ENCODE measurements at regions not wholly inside any gene's neighbourhood (a gene's known extent, or its start where the extent isn't known, plus 50 kb on each side); places are given as distances from the start of the nearest gene placed in this dataset.

- TF ChIP-seq, protein P1, sequence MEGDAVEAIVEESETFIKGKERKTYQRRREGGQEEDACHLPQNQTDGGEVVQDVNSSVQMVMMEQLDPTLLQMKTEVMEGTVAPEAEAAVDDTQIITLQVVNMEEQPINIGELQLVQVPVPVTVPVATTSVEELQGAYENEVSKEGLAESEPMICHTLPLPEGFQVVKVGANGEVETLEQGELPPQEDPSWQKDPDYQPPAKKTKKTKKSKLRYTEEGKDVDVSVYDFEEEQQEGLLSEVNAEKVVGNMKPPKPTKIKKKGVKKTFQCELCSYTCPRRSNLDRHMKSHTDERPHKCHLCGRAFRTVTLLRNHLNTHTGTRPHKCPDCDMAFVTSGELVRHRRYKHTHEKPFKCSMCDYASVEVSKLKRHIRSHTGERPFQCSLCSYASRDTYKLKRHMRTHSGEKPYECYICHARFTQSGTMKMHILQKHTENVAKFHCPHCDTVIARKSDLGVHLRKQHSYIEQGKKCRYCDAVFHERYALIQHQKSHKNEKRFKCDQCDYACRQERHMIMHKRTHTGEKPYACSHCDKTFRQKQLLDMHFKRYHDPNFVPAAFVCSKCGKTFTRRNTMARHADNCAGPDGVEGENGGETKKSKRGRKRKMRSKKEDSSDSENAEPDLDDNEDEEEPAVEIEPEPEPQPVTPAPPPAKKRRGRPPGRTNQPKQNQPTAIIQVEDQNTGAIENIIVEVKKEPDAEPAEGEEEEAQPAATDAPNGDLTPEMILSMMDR (IDR thresholded peaks at IDR 0.05), result no peak
- no peak for TF ChIP-seq POLR2A (IDR thresholded peaks at IDR 0.05)
Observed at GRCh38 chr6:79808921-79809320, 138.4 kb downstream of the ELOVL4 start.

Measured in stomach (tissue), 4 donors.